ENCODE measurements at regions not wholly inside any gene's neighbourhood (a gene's known extent, or its start where the extent isn't known, plus 50 kb on each side); places are given as distances from the start of the nearest gene placed in this dataset.
"Not testable (repeated sequence)": the region's sequence is repeated elsewhere in the genome, so short reads cannot be mapped to it uniquely, and the experiment has no call there.

GRCh38 chr7:113269592-113269991 is 151.2 kb upstream of the SMIM30 start:
- H3K27me3 ChIP-seq (ENCODE audit: insufficient read depth); H3K79me2 ChIP-seq (ENCODE audit: insufficient read depth); H2AFZ ChIP-seq (ENCODE audit: low read depth); H3K36me3 ChIP-seq (replicated peaks in 1 of 2; ENCODE audit: control insufficient read depth in 1 of 2, insufficient read depth in 2 of 2, low read length in 1 of 2); H3K9ac ChIP-seq; H4K20me1 ChIP-seq (ENCODE audit: insufficient read depth); H3K4me1 ChIP-seq (ENCODE audit: control insufficient read depth in 1 of 2, insufficient read depth in 2 of 2, low read depth in 1 of 2, low read length in 1 of 2); DNase-seq; H3K9me2 ChIP-seq; H3K27ac ChIP-seq (ENCODE audit: low read depth in 2 of 2, low read length in 1 of 2); H3K4me2 ChIP-seq; POLR2A ChIA-PET; H3K9me3 ChIP-seq; H3K4me3 ChIP-seq (ENCODE audit: low read depth in 2 of 2, low read length in 1 of 2); H3F3A ChIP-seq (replicated peaks; ENCODE audit: insufficient read depth): not testable (repeated sequence)
- 58% methylated on average over 3 of the region's 3 CpGs for WGBS (ENCODE audit: low lambda C conversion rate)
- CTCF ChIA-PET, result interaction anchor here (0.8 kb wide), 1 partner anchor 14 kb away, joined by 3 read pairs; no protein-coding TSS in a partner anchor

- TF ChIP-seq JUND (IDR thresholded peaks at IDR 0.05), result no peak
- TF ChIP-seq ELF1 (IDR thresholded peaks at IDR 0.05), result no peak
- TF ChIP-seq CTCF (IDR thresholded peaks at IDR 0.05), result no peak
- TF ChIP-seq TAF1 (IDR thresholded peaks at IDR 0.05; ENCODE audit: borderline replicate concordance, low read depth, low read length), result no peak
- no peak for TF ChIP-seq RAD21 (IDR thresholded peaks at IDR 0.05; ENCODE audit: low read length)
- TF ChIP-seq EZH2phosphoT487 (IDR thresholded peaks at IDR 0.05; ENCODE audit: borderline replicate concordance, low read depth), result no peak
- TF ChIP-seq CHD2 (IDR thresholded peaks at IDR 0.05; ENCODE audit: low read length, partially characterized antibody), result no peak
- no peak overlapping the region for H3K27ac ChIP-seq (ENCODE audit: low read depth in 2 of 2, low read length in 1 of 2)
These were observed 150.4 kb upstream of the SMIM30 start for GRCh38 chr7:113268757-113269156.

GRCh38 chr7:113267885-113268284 is 149.5 kb upstream of the SMIM30 start:
- ChIA-PET POLR2A (no interaction called here), CTCF (no interaction called here)
- Histone ChIP-seq H3K4me3 (ENCODE audit: low read depth in 2 of 2, low read length in 1 of 2) (no peak overlapping the region), H2AFZ (ENCODE audit: low read depth) (no peak overlapping the region), H3K27me3 (ENCODE audit: insufficient read depth) (no peaks in the 10 kb centered on the region), H3K79me2 (ENCODE audit: insufficient read depth) (no peaks in the 10 kb centered on the region; the same call in 1 of the 2 replicates), H3K9ac (no peak overlapping the region), H3F3A (replicated peaks; ENCODE audit: insufficient read depth) (no peaks in the 10 kb centered on the region), H3K36me3 (replicated peaks in 1 of 2; ENCODE audit: control insufficient read depth in 1 of 2, insufficient read depth in 2 of 2, low read length in 1 of 2) (peaks cover 0 to 3% of the 10 kb centered on the region in 2 experiments), H4K20me1 (ENCODE audit: insufficient read depth) (no peaks in the 10 kb centered on the region), H3K4me1 (ENCODE audit: control insufficient read depth in 1 of 2, insufficient read depth in 2 of 2, low read depth in 1 of 2, low read length in 1 of 2) (no peaks in the 10 kb centered on the region), H3K4me2 (no peak overlapping the region), H3K27ac (ENCODE audit: low read depth in 2 of 2, low read length in 1 of 2) (no peak overlapping the region), H3K9me3 (peaks cover 8% of the 10 kb centered on the region), H3K9me2 (no peaks in the 10 kb centered on the region)
- no peak for DNase-seq
- WGBS (ENCODE audit: low lambda C conversion rate), result 65% methylated on average over 4 of the region's 4 CpGs
- TF ChIP-seq SIN3A (IDR thresholded peaks at IDR 0.05; ENCODE audit: borderline replicate concordance, low read depth, low read length) (no peak), RFX5 (IDR thresholded peaks at IDR 0.05; ENCODE audit: low read length) (no peak), CHD2 (IDR thresholded peaks at IDR 0.05; ENCODE audit: low read length, partially characterized antibody) (no peak), IRF3 (IDR thresholded peaks at IDR 0.05; ENCODE audit: low read depth, low read length) (no peak), FOXJ3 (CRISPR knock-in tag; IDR thresholded peaks at IDR 0.05) (no peak), MAX (IDR thresholded peaks at IDR 0.05; ENCODE audit: low read depth) (no peak), POLR2AphosphoS5 (IDR thresholded peaks at IDR 0.05; ENCODE audit: low read depth, low read length) (no peak), TEAD4 (IDR thresholded peaks at IDR 0.05; ENCODE audit: borderline replicate concordance, insufficient read depth) (no peak), USF1 (IDR thresholded peaks at IDR 0.05; ENCODE audit: borderline replicate concordance, low read depth) (no peak)

More at GRCh38 chr7:113268757-113269156, 150.4 kb upstream of the SMIM30 start:
- no peak for DNase-seq
- Histone ChIP-seq H3K4me2 (no peak overlapping the region), H3K9me2 (no peaks in the 10 kb centered on the region), H3K9ac (no peak overlapping the region), H4K20me1 (ENCODE audit: insufficient read depth) (no peaks in the 10 kb centered on the region), H2AFZ (ENCODE audit: low read depth) (no peak overlapping the region), H3K36me3 (replicated peaks in 1 of 2; ENCODE audit: control insufficient read depth in 1 of 2, insufficient read depth in 2 of 2, low read length in 1 of 2) (peaks cover 0 to 3% of the 10 kb centered on the region in 2 experiments), H3K9me3 (peaks cover 8% of the 10 kb centered on the region), H3F3A (replicated peaks; ENCODE audit: insufficient read depth) (no peaks in the 10 kb centered on the region), H3K4me3 (ENCODE audit: low read depth in 2 of 2, low read length in 1 of 2) (no peak overlapping the region), H3K79me2 (ENCODE audit: insufficient read depth) (no peaks in the 10 kb centered on the region; the same call in 1 of the 2 replicates), H3K27me3 (ENCODE audit: insufficient read depth) (no peaks in the 10 kb centered on the region), H3K4me1 (ENCODE audit: control insufficient read depth in 1 of 2, insufficient read depth in 2 of 2, low read depth in 1 of 2, low read length in 1 of 2) (no peaks in the 10 kb centered on the region)
- POLR2A ChIA-PET, result no interaction called here
- CTCF ChIA-PET, result interaction anchor here (0.8 kb wide), 1 partner anchor 13 kb away, joined by 3 read pairs; no protein-coding TSS in a partner anchor
- 26% methylated on average over 3 of the region's 3 CpGs for WGBS (ENCODE audit: low lambda C conversion rate)
